MG63 (cell line): ENCODE measurements at regions not wholly inside any gene's neighbourhood (a gene's known extent, or its start where the extent isn't known, plus 50 kb on each side); places are given as distances from the start of the nearest gene placed in this dataset.

Experiments
- DNase-seq: peaks from one replicate; pipeline ENCODE4 v3.0.0-alpha.2; 2020
- H3K27me3 ChIP-seq: fragments of 250-450 bp; sonication (Bioruptor Pico); 2 replicates; pipeline ENCODE4 v1.5.1; 2020; ENCODE audit warnings: mild to moderate bottlenecking, moderate library complexity
- H3K36me3 ChIP-seq: fragments of 250-450 bp; sonication (Bioruptor Pico); 2 replicates; pipeline ENCODE4 v1.5.1; 2020; ENCODE audit warnings: mild to moderate bottlenecking, moderate library complexity
- H3K4me3 ChIP-seq: fragments of 250-450 bp; sonication (Bioruptor Pico); 2 replicates; pipeline ENCODE4 v1.5.1; 2020; ENCODE audit warnings: mild to moderate bottlenecking, moderate library complexity
- H3K9me3 ChIP-seq: fragments of 250-450 bp; sonication (Bioruptor Pico); 2 replicates; pipeline ENCODE4 v1.5.1; 2020; ENCODE audit warnings: mild to moderate bottlenecking, moderate library complexity

GRCh38 chr6:103983860-103984259 lies 875.9 kb downstream of the HACE1 start:
- Histone ChIP-seq H3K36me3 (no peaks in the 10 kb centered on the region), H3K9me3 (no peaks in the 10 kb centered on the region), H3K4me3 (no peak overlapping the region), H3K27me3 (no peaks in the 10 kb centered on the region)
- no peak for DNase-seq

GRCh38 chr6:103983011-103983410 lies 876.7 kb downstream of the HACE1 start:
- Histone ChIP-seq H3K27me3 (no peaks in the 10 kb centered on the region), H3K36me3 (no peaks in the 10 kb centered on the region), H3K9me3 (no peaks in the 10 kb centered on the region), H3K4me3 (no peak overlapping the region)
- no peak for DNase-seq

- DNase-seq: no peak
- no peaks in the 10 kb centered on the region for H3K9me3 ChIP-seq
Observed at GRCh38 chr6:103982574-103982973, 877.1 kb downstream of the HACE1 start.

GRCh38 chr6:103979308-103979707 lies 880.4 kb downstream of the HACE1 start:
- H3K27me3 ChIP-seq: no peaks in the 10 kb centered on the region
- no peak for DNase-seq
- no peaks in the 10 kb centered on the region for H3K9me3 ChIP-seq
- no peaks in the 10 kb centered on the region for H3K36me3 ChIP-seq
- no peak overlapping the region for H3K4me3 ChIP-seq

More at GRCh38 chr6:103982574-103982973, 877.1 kb downstream of the HACE1 start:
- Histone ChIP-seq H3K36me3 (no peaks in the 10 kb centered on the region), H3K27me3 (no peaks in the 10 kb centered on the region), H3K4me3 (no peak overlapping the region)

- Histone ChIP-seq H3K36me3 (no peaks in the 10 kb centered on the region), H3K9me3 (no peaks in the 10 kb centered on the region), H3K27me3 (no peaks in the 10 kb centered on the region), H3K4me3 (no peak overlapping the region)
- DNase-seq: no peak
Observed at GRCh38 chr6:103937389-103937788, 922.3 kb downstream of the HACE1 start.

- H3K9me3 ChIP-seq: no peaks in the 10 kb centered on the region
- H3K36me3 ChIP-seq: no peaks in the 10 kb centered on the region
- no peak for DNase-seq
- no peaks in the 10 kb centered on the region for H3K27me3 ChIP-seq
- no peak overlapping the region for H3K4me3 ChIP-seq
Observed at GRCh38 chr6:103925317-103925716, 934.4 kb downstream of the HACE1 start.

GRCh38 chr6:103910018-103910417 lies 949.7 kb downstream of the HACE1 start:
- H3K4me3 ChIP-seq: no peak overlapping the region
- H3K27me3 ChIP-seq: no peaks in the 10 kb centered on the region
- H3K9me3 ChIP-seq: no peaks in the 10 kb centered on the region; the same call in 1 of the 2 replicates
- DNase-seq: no peak
- no peaks in the 10 kb centered on the region for H3K36me3 ChIP-seq

- DNase-seq: no peak
- no peaks in the 10 kb centered on the region for H3K27me3 ChIP-seq
- H3K4me3 ChIP-seq: no peak overlapping the region
- no peaks in the 10 kb centered on the region for H3K36me3 ChIP-seq
- H3K9me3 ChIP-seq: no peaks in the 10 kb centered on the region; the same call in 1 of the 2 replicates
Observed at GRCh38 chr6:103908898-103909297, 950.8 kb downstream of the HACE1 start.

GRCh38 chr6:103895136-103895535 lies 964.6 kb downstream of the HACE1 start:
- Histone ChIP-seq H3K4me3 (no peak overlapping the region), H3K9me3 (no peaks in the 10 kb centered on the region), H3K36me3 (no peaks in the 10 kb centered on the region), H3K27me3 (no peaks in the 10 kb centered on the region)
- no peak for DNase-seq

- H3K36me3 ChIP-seq: no peaks in the 10 kb centered on the region
- no peaks in the 10 kb centered on the region for H3K27me3 ChIP-seq
- DNase-seq: no peak
Observed at GRCh38 chr6:103893141-103893581, 966.6 kb downstream of the HACE1 start.

GRCh38 chr6:103886951-103887350 lies 972.8 kb downstream of the HACE1 start:
- DNase-seq: no peak
- no peaks in the 10 kb centered on the region for H3K36me3 ChIP-seq
- no peak overlapping the region for H3K4me3 ChIP-seq
- H3K9me3 ChIP-seq: no peaks in the 10 kb centered on the region
- no peaks in the 10 kb centered on the region for H3K27me3 ChIP-seq

More at GRCh38 chr6:103893141-103893581, 966.6 kb downstream of the HACE1 start:
- no peaks in the 10 kb centered on the region for H3K9me3 ChIP-seq
- no peak overlapping the region for H3K4me3 ChIP-seq

GRCh38 chr6:103885446-103885845 lies 974.3 kb downstream of the HACE1 start:
- no peak overlapping the region for H3K4me3 ChIP-seq

GRCh38 chr6:103879800-103880199 lies 979.9 kb downstream of the HACE1 start:
- Histone ChIP-seq H3K27me3 (no peaks in the 10 kb centered on the region), H3K36me3 (no peaks in the 10 kb centered on the region), H3K4me3 (no peak overlapping the region), H3K9me3 (no peaks in the 10 kb centered on the region)
- no peak for DNase-seq

More at GRCh38 chr6:103885446-103885845, 974.3 kb downstream of the HACE1 start:
- Histone ChIP-seq H3K9me3 (no peaks in the 10 kb centered on the region), H3K27me3 (no peaks in the 10 kb centered on the region), H3K36me3 (no peaks in the 10 kb centered on the region)
- DNase-seq: no peak

GRCh38 chr6:103875221-103875620 lies 984.5 kb downstream of the HACE1 start:
- no peak for DNase-seq
- Histone ChIP-seq H3K36me3 (no peaks in the 10 kb centered on the region), H3K9me3 (no peaks in the 10 kb centered on the region), H3K4me3 (no peak overlapping the region), H3K27me3 (no peaks in the 10 kb centered on the region)

GRCh38 chr6:103874575-103874974 lies 985.1 kb downstream of the HACE1 start:
- H3K27me3 ChIP-seq: no peaks in the 10 kb centered on the region
- no peaks in the 10 kb centered on the region for H3K9me3 ChIP-seq
- no peak overlapping the region for H3K4me3 ChIP-seq
- no peaks in the 10 kb centered on the region for H3K36me3 ChIP-seq
- DNase-seq: no peak

- Histone ChIP-seq H3K27me3 (no peaks in the 10 kb centered on the region), H3K9me3 (no peaks in the 10 kb centered on the region), H3K4me3 (no peak overlapping the region), H3K36me3 (no peaks in the 10 kb centered on the region)
- no peak for DNase-seq
Observed at GRCh38 chr6:103872678-103873077, 987.0 kb downstream of the HACE1 start.

- H3K9me3 ChIP-seq: no peaks in the 10 kb centered on the region
- H3K4me3 ChIP-seq: no peak overlapping the region
- H3K27me3 ChIP-seq: no peaks in the 10 kb centered on the region
- DNase-seq: no peak
- no peaks in the 10 kb centered on the region for H3K36me3 ChIP-seq
Observed at GRCh38 chr6:103872233-103872632, 987.5 kb downstream of the HACE1 start.

- H3K36me3 ChIP-seq: no peaks in the 10 kb centered on the region
- no peaks in the 10 kb centered on the region for H3K9me3 ChIP-seq
- H3K27me3 ChIP-seq: no peaks in the 10 kb centered on the region
- no peak overlapping the region for H3K4me3 ChIP-seq
- DNase-seq: no peak
Observed at GRCh38 chr6:103870970-103871369, 988.7 kb downstream of the HACE1 start.

- Histone ChIP-seq H3K27me3 (no peaks in the 10 kb centered on the region), H3K4me3 (no peak overlapping the region), H3K36me3 (no peaks in the 10 kb centered on the region), H3K9me3 (no peaks in the 10 kb centered on the region)
- DNase-seq: no peak
Observed at GRCh38 chr6:103862297-103862696, 997.4 kb downstream of the HACE1 start.
